Type B pancreatic cell (in vitro differentiated cells): ENCODE measurements at regions not wholly inside any gene's neighbourhood (a gene's known extent, or its start where the extent isn't known, plus 50 kb on each side); places are given as distances from the start of the nearest gene placed in this dataset.
"Not testable (repeated sequence)": the region's sequence is repeated elsewhere in the genome, so short reads cannot be mapped to it uniquely, and the experiment has no call there.

Experiments
- DNase-seq: peaks from one replicate; pipeline ENCODE4 v3.0.0; 2021; ENCODE audit warnings: mixed read lengths; ENCODE audit not compliant: unreplicated experiment; ENCODE audit errors: extremely low spot score
- H3K27ac Mint-ChIP-seq: 2 replicates; pipeline ENCODE4 v1.8.0; 2021; ENCODE audit warnings: mild to moderate bottlenecking, mixed read lengths
- H3K27me3 Mint-ChIP-seq: 2 replicates; pipeline ENCODE4 v1.8.0; 2021; ENCODE audit warnings: mixed read lengths
- H3K36me3 Mint-ChIP-seq: 2 replicates; pipeline ENCODE4 v1.8.0; 2021; ENCODE audit warnings: mixed read lengths
- H3K4me1 Mint-ChIP-seq: one replicate; pipeline ENCODE4 v1.8.0; 2021; ENCODE audit warnings: mixed read lengths; ENCODE audit not compliant: unreplicated experiment
- H3K4me3 Mint-ChIP-seq: 2 replicates; pipeline ENCODE4 v1.8.0; 2021; ENCODE audit warnings: mild to moderate bottlenecking, mixed read lengths
- H3K9me3 Mint-ChIP-seq: 2 replicates; pipeline ENCODE4 v1.8.0; 2021; ENCODE audit warnings: mixed read lengths

DNA sequence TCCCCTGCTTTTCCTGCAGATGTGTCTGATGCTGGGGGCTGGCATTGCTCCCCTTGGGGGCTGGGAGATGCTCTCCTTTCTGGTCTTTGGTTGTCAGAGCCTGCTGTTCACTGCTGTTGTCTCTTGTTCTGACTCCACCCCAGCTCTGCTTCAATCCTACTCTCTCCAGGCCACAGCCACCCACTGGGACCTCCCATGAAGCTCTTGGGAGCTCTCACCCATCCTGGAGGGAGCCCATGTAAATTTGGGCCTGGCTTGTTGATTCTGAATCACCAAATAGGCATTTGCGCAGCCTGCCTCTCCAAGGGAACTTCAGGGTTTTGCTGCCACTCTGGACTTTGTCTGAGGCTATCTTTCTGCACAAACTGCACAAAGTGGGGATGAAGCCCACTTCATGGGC is 232.9 kb upstream of the PLGLB1 start:
- not testable (repeated sequence) for H3K4me1 Mint-ChIP-seq, DNase-seq, H3K27ac Mint-ChIP-seq, H3K36me3 Mint-ChIP-seq, H3K27me3 Mint-ChIP-seq, H3K9me3 Mint-ChIP-seq, H3K4me3 Mint-ChIP-seq

DNA sequence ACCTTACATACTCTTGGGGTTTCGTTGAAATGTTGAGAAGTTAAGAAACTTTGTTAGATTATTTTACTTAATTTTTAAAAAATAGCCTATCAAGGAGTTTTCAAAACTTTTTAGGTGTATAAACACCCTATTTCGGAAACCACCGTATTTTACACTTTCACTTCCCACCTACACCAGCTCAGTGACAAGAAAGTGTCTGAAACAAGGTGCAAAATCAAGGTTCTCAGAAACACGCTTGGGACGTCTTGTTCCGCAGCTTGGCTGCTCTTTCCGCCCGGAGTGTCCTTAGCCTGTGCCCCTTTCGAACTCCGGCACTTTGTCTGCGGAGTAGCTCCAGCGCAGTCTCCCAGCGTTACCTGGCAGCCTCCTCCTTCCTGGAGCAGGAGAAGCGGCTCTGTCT is 233.8 kb upstream of the PLGLB1 start:
- not testable (repeated sequence) for H3K27ac Mint-ChIP-seq, H3K27me3 Mint-ChIP-seq, H3K4me1 Mint-ChIP-seq, H3K36me3 Mint-ChIP-seq, H3K9me3 Mint-ChIP-seq, H3K4me3 Mint-ChIP-seq, DNase-seq

DNA sequence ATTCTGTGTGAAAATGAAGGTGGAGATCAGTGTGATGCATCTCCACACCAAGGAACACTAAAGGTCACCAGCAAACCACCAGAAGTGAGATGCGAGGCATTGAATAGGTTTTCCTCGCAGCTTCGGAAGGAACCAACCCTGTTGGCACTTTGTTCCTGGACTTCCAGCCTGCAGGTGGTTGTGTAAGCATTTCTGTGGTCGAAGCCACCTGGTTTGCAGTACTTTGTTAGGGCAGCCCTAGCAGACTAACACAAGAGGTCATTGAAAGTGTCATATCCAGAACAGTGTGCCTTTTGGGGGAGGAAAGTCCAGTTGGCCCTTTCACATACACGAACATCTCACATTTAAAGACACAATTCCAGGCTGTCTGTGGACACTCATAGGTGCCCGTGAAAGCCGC is 237.2 kb upstream of the PLGLB1 start:
- H3K36me3 Mint-ChIP-seq, DNase-seq, H3K27me3 Mint-ChIP-seq, H3K4me3 Mint-ChIP-seq, H3K4me1 Mint-ChIP-seq, H3K27ac Mint-ChIP-seq, H3K9me3 Mint-ChIP-seq: not testable (repeated sequence)

- DNase-seq, H3K4me1 Mint-ChIP-seq, H3K27ac Mint-ChIP-seq, H3K9me3 Mint-ChIP-seq, H3K36me3 Mint-ChIP-seq, H3K27me3 Mint-ChIP-seq, H3K4me3 Mint-ChIP-seq: not testable (repeated sequence)
These were observed 240.6 kb upstream of the PLGLB1 start for GRCh38 chr2:87262184-87262702.

DNA sequence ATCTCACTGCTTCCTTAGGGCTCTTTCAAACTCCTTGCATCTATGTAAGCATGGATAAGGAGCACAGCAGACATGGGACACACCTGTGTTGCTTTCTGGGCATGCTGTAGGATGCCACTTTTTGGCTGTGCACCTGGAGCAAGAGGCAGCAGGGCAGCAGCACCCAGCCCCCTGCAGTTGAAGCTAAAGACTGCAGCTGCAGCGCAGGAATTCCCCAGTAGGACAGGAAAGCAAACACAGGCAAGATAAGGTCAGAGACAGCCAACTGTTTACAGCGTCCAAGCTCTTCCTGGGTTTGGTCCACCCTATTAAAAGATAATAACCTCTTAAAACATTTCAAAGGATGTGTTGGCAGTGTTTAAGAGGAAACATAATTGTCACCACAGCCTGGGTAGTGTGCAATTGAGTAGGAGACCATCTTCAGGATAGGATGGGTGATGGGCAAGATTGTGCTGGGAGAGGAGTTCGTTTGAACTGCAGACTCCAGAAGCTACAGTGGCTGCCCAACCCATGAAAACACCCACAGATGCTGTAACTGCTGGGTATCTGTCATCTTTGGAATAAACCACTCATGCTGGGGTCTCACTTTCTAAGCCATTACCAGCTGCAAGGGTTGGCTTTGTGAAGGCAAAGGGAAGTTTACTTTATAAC is 242.3 kb upstream of the PLGLB1 start:
- not testable (repeated sequence) for H3K4me1 Mint-ChIP-seq, H3K4me3 Mint-ChIP-seq, H3K36me3 Mint-ChIP-seq, H3K27ac Mint-ChIP-seq, DNase-seq, H3K27me3 Mint-ChIP-seq, H3K9me3 Mint-ChIP-seq

- H3K9me3 Mint-ChIP-seq, H3K36me3 Mint-ChIP-seq, H3K4me3 Mint-ChIP-seq, H3K4me1 Mint-ChIP-seq, H3K27ac Mint-ChIP-seq, DNase-seq, H3K27me3 Mint-ChIP-seq: not testable (repeated sequence)
These were observed 253.5 kb upstream of the PLGLB1 start for GRCh38 chr2:87275192-87275591.

DNA sequence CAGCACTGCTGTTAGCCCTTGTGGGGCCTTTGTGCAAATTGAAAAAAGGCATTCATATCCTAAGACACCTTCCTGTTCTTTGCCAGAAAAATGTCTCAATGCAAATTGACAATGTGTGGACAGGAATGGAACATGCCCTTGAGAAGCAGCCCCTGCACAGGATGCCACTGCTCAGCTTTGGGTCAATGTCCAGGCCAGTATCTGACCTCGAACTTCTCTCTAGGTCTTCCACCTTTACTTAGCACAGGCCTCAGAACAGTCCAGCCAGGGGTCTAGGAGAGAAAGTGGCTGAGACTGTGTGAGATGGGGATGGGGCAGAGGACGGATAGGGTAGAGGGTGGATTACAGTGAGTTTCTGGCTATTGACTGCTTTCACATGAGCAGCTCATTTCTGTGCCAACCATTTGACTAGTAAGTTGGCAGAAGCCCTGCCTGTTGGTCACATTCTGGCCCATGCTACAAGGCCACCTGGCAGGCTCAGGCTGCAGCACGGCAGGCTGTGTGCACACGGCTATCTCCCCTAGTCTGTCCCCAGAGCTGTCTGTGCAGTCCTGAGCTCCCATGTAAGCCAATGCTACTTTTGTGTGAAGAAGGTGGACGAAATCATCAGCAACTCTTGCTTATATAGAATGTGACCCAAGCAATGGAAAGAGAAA is 254.5 kb upstream of the PLGLB1 start:
- not testable (repeated sequence) for H3K36me3 Mint-ChIP-seq, H3K27me3 Mint-ChIP-seq, H3K4me3 Mint-ChIP-seq, H3K4me1 Mint-ChIP-seq, DNase-seq, H3K27ac Mint-ChIP-seq, H3K9me3 Mint-ChIP-seq

GRCh38 chr2:87276673-87277072 is 255.0 kb upstream of the PLGLB1 start:
- not testable (repeated sequence) for H3K27ac Mint-ChIP-seq, H3K4me1 Mint-ChIP-seq, H3K9me3 Mint-ChIP-seq, H3K4me3 Mint-ChIP-seq, DNase-seq, H3K27me3 Mint-ChIP-seq, H3K36me3 Mint-ChIP-seq

DNA sequence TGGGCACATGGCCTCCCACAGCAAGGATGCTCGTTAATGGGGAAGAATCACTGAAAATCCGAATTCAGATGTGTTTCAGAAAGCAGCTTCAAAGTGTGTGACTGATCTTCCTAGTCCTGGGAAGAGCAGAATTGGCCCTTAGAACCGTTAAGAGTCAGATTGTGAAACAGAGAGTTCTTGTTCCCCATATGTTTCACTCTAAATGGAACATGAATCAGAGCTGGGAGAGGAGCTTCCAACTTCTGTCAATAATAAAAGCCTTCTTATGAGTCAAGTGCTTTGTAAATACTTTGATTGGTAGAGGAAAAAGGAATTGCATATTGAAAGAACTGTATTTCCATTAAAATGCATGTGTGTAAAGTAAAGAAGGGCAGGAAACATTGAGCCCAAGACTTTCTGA is 256.1 kb upstream of the PLGLB1 start:
- not testable (repeated sequence) for H3K9me3 Mint-ChIP-seq, H3K4me3 Mint-ChIP-seq, H3K36me3 Mint-ChIP-seq, DNase-seq, H3K27me3 Mint-ChIP-seq, H3K4me1 Mint-ChIP-seq, H3K27ac Mint-ChIP-seq

DNA sequence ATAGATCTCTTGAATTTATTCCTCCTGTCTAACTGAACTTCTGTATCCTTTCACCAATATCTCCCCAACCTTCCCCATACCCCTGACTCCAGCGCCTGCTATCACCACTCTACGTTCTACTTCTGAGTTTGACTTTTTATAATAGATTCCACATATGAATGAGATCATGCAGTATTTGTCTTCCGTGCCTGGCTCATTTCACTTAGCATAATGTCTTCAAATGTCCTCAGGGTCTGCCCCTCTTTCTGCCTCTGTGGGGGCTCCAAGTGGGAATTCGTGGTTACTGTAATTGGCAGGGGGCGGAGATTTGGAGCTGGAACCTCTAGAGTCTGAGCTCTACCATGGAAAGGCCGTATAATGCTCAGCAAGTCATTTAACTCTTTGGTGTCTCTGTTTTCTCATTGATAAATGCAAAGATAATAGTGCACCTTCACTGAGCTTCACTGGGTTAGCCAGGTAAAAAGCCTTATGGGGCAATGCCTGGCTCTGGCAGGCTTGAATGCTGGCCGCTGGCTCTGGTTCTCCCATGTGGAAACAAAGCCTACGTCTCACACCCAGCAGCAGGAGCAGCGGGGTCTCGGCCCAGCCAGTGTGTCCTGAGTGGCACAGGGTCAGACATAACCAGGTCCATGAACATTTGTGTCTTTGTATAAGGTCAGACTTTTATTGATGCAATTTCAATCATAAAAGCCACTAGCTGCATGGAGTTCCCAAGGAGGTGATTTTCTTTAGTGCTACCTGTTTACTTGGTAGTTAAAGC is 259.1 kb upstream of the PLGLB1 start:
- not testable (repeated sequence) for H3K27me3 Mint-ChIP-seq, H3K36me3 Mint-ChIP-seq, DNase-seq, H3K4me1 Mint-ChIP-seq, H3K9me3 Mint-ChIP-seq, H3K4me3 Mint-ChIP-seq, H3K27ac Mint-ChIP-seq

GRCh38 chr2:87283735-87284470 is 262.3 kb upstream of the PLGLB1 start:
- DNase-seq, H3K27me3 Mint-ChIP-seq, H3K9me3 Mint-ChIP-seq, H3K4me1 Mint-ChIP-seq, H3K36me3 Mint-ChIP-seq, H3K4me3 Mint-ChIP-seq, H3K27ac Mint-ChIP-seq: not testable (repeated sequence)

DNA sequence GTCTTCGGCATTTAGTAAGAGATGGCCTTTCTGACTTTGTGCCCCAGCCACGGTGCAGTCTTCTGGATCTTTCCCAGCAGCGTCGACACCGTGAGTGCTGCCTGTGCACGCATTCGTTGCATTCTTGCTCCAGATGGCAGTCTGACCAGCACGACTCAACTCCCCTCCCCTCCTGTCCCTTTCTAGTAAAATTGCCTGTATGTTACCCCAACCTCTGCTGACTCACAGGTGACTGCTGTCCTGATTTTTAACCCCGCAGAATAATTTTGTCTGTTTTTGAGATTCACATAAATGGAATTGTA is 262.8 kb upstream of the PLGLB1 start:
- H3K27ac Mint-ChIP-seq, H3K4me1 Mint-ChIP-seq, H3K36me3 Mint-ChIP-seq, H3K4me3 Mint-ChIP-seq, H3K9me3 Mint-ChIP-seq, DNase-seq, H3K27me3 Mint-ChIP-seq: not testable (repeated sequence)

DNA sequence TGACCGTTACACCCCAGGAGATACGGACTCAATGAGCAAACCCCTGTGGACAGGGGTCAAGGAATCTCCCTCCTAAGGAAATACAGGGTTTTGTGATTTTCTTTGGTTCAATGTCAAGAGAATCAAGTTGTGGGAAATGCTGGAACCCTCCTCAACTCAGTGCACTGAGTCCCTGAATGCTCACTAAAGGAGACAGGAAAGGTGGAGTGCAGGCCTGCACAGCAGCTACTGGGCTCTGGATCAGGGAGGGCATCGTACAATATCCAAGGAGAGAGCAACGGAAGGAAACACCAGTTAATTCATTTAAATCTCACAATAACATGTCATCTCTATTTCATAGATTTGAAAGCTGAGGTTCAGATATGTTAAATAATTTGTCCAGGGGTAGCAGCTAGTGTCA is 263.5 kb upstream of the PLGLB1 start:
- DNase-seq, H3K27me3 Mint-ChIP-seq, H3K4me1 Mint-ChIP-seq, H3K9me3 Mint-ChIP-seq, H3K36me3 Mint-ChIP-seq, H3K27ac Mint-ChIP-seq, H3K4me3 Mint-ChIP-seq: not testable (repeated sequence)
